SK-N-SH treated with all-trans-retinoic acid at 6 μM for 48 hours (cell line): ENCODE measurements at regions not wholly inside any gene's neighbourhood (a gene's known extent, or its start where the extent isn't known, plus 50 kb on each side); places are given as distances from the start of the nearest gene placed in this dataset.

ENCODE experiments used
- ATAC-seq: fragments of 200-7000 bp; cut with Tn5 transposase; 3 replicates; pipeline ENCODE4 v1.9.1; 2020; ENCODE audit warnings: mild to moderate bottlenecking, moderate library complexity
- BACH2 ChIP-seq: fragments of 250-450 bp; sonication (Bioruptor Pico); IDR thresholded peaks from 2 replicates; pipeline ENCODE4 v1.9.0; 2021; ENCODE audit warnings: mild to moderate bottlenecking, borderline replicate concordance
- CSDC2 ChIP-seq: fragments of 250-450 bp; sonication (Bioruptor Pico); IDR thresholded peaks from 2 replicates; pipeline ENCODE4 v1.5.0; 2020; ENCODE audit warnings: mild to moderate bottlenecking, moderate library complexity
- GLIS3 ChIP-seq: fragments of 250-450 bp; sonication (Bioruptor Pico); IDR thresholded peaks from 2 replicates; pipeline ENCODE4 v1.5.0; 2020; ENCODE audit warnings: mild to moderate bottlenecking, moderate library complexity
- OSR1 ChIP-seq: fragments of 250-450 bp; sonication (Bioruptor Pico); IDR thresholded peaks from 2 replicates; pipeline ENCODE4 v1.8.0; 2022; ENCODE audit warnings: moderate library complexity, mild to moderate bottlenecking, inconsistent platforms
- PPARA ChIP-seq: fragments of 250-450 bp; sonication (Bioruptor Pico); IDR thresholded peaks from 2 replicates; pipeline ENCODE4 v1.5.0; 2020; ENCODE audit warnings: mild to moderate bottlenecking, borderline replicate concordance
- RARB ChIP-seq: fragments of 250-450 bp; sonication (Bioruptor Pico); IDR thresholded peaks from 2 replicates; pipeline ENCODE4 v1.8.0; 2021; ENCODE audit warnings: mild to moderate bottlenecking, moderate library complexity
- SNAI2 ChIP-seq: fragments of 250-450 bp; sonication (Bioruptor Pico); IDR thresholded peaks from 2 replicates; pipeline ENCODE4 v1.5.0; 2020; ENCODE audit warnings: mild to moderate bottlenecking, moderate library complexity
- TCF4 ChIP-seq: fragments of 250-450 bp; sonication (Bioruptor Pico); IDR thresholded peaks from 2 replicates; pipeline ENCODE4 v1.8.0; 2021; ENCODE audit warnings: mild to moderate bottlenecking, moderate library complexity, borderline replicate concordance
- TOX ChIP-seq: fragments of 250-450 bp; sonication (Bioruptor Pico); IDR thresholded peaks from 2 replicates; pipeline ENCODE4 v1.8.0; 2021; ENCODE audit warnings: mild to moderate bottlenecking, moderate library complexity, borderline replicate concordance
- ZC3H10 ChIP-seq: fragments of 250-450 bp; sonication (Bioruptor Pico); IDR thresholded peaks from 2 replicates; pipeline ENCODE4 v1.5.1; 2021; ENCODE audit warnings: mild to moderate bottlenecking, moderate library complexity
- ZFP3 ChIP-seq: fragments of 250-450 bp; sonication (Bioruptor Pico); IDR thresholded peaks from 2 replicates; pipeline ENCODE4 v1.5.0; 2020; ENCODE audit warnings: mild to moderate bottlenecking, moderate library complexity
- ZFP30 ChIP-seq: fragments of 450-650 bp; formaldehyde crosslinking; IDR thresholded peaks from 2 replicates; pipeline ENCODE4 v1.5.0; 2022; ENCODE audit warnings: mild to moderate bottlenecking, moderate library complexity
- ZNF565 ChIP-seq: fragments of 450-650 bp; formaldehyde crosslinking; conservative IDR thresholded peaks from 2 replicates; pipeline ENCODE4 v1.5.0; 2020; ENCODE audit warnings: low read depth, mild to moderate bottlenecking, moderate library complexity
- ZNF70 ChIP-seq: fragments of 450-650 bp; formaldehyde crosslinking; IDR thresholded peaks from 2 replicates; pipeline ENCODE4 v1.5.0; 2020; ENCODE audit warnings: mild to moderate bottlenecking, moderate library complexity
- ZNF8 ChIP-seq: fragments of 450-650 bp; formaldehyde crosslinking; IDR thresholded peaks from 2 replicates; pipeline ENCODE4 v1.5.0; 2020; ENCODE audit warnings: mild to moderate bottlenecking, moderate library complexity
- TF ChIP-seq, protein P1 (sequence below): fragments of 250-450 bp; sonication (Bioruptor Pico); IDR thresholded peaks from 2 replicates; pipeline ENCODE4 v1.8.0; 2020; ENCODE audit warnings: mild to moderate bottlenecking, moderate library complexity, borderline replicate concordance
- TF ChIP-seq, protein P2 (sequence below): fragments of 250-450 bp; sonication (Bioruptor Pico); IDR thresholded peaks from 2 replicates; pipeline ENCODE4 v1.5.1; 2021; ENCODE audit warnings: mild to moderate bottlenecking, moderate library complexity
- TF ChIP-seq, protein P3 (sequence below): fragments of 250-450 bp; sonication (Bioruptor Pico); IDR thresholded peaks from 2 replicates; pipeline ENCODE4 v1.5.0; 2020; ENCODE audit warnings: mild to moderate bottlenecking, moderate library complexity
- TF ChIP-seq, protein P4 (sequence below): fragments of 250-450 bp; sonication (Bioruptor Pico); IDR thresholded peaks from 2 replicates; pipeline ENCODE4 v1.5.1; 2020; ENCODE audit warnings: low read depth, mild to moderate bottlenecking, moderate library complexity

- ATAC-seq: no peak
- TF ChIP-seq SNAI2 (CRISPR knock-in tag) (no peak), GLIS3 (CRISPR knock-in tag) (no peak), ZNF565 (CRISPR knock-in tag) (no peak), ZFP30 (CRISPR knock-in tag) (no peak), CSDC2 (CRISPR knock-in tag) (no peak), TCF4 (CRISPR knock-in tag) (no peak), TOX (CRISPR knock-in tag) (no peak), RARB (CRISPR knock-in tag) (no peak), BACH2 (no peak), OSR1 (CRISPR knock-in tag) (no peak)
- TF ChIP-seq, protein P1, sequence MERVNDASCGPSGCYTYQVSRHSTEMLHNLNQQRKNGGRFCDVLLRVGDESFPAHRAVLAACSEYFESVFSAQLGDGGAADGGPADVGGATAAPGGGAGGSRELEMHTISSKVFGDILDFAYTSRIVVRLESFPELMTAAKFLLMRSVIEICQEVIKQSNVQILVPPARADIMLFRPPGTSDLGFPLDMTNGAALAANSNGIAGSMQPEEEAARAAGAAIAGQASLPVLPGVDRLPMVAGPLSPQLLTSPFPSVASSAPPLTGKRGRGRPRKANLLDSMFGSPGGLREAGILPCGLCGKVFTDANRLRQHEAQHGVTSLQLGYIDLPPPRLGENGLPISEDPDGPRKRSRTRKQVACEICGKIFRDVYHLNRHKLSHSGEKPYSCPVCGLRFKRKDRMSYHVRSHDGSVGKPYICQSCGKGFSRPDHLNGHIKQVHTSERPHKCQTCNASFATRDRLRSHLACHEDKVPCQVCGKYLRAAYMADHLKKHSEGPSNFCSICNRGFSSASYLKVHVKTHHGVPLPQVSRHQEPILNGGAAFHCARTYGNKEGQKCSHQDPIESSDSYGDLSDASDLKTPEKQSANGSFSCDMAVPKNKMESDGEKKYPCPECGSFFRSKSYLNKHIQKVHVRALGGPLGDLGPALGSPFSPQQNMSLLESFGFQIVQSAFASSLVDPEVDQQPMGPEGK (CRISPR knock-in tag): no peak
- TF ChIP-seq, protein P2, sequence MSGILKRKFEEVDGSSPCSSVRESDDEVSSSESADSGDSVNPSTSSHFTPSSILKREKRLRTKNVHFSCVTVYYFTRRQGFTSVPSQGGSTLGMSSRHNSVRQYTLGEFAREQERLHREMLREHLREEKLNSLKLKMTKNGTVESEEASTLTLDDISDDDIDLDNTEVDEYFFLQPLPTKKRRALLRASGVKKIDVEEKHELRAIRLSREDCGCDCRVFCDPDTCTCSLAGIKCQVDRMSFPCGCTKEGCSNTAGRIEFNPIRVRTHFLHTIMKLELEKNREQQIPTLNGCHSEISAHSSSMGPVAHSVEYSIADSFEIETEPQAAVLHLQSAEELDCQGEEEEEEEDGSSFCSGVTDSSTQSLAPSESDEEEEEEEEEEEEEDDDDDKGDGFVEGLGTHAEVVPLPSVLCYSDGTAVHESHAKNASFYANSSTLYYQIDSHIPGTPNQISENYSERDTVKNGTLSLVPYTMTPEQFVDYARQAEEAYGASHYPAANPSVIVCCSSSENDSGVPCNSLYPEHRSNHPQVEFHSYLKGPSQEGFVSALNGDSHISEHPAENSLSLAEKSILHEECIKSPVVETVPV (CRISPR knock-in tag): no peak
- TF ChIP-seq, protein P3, sequence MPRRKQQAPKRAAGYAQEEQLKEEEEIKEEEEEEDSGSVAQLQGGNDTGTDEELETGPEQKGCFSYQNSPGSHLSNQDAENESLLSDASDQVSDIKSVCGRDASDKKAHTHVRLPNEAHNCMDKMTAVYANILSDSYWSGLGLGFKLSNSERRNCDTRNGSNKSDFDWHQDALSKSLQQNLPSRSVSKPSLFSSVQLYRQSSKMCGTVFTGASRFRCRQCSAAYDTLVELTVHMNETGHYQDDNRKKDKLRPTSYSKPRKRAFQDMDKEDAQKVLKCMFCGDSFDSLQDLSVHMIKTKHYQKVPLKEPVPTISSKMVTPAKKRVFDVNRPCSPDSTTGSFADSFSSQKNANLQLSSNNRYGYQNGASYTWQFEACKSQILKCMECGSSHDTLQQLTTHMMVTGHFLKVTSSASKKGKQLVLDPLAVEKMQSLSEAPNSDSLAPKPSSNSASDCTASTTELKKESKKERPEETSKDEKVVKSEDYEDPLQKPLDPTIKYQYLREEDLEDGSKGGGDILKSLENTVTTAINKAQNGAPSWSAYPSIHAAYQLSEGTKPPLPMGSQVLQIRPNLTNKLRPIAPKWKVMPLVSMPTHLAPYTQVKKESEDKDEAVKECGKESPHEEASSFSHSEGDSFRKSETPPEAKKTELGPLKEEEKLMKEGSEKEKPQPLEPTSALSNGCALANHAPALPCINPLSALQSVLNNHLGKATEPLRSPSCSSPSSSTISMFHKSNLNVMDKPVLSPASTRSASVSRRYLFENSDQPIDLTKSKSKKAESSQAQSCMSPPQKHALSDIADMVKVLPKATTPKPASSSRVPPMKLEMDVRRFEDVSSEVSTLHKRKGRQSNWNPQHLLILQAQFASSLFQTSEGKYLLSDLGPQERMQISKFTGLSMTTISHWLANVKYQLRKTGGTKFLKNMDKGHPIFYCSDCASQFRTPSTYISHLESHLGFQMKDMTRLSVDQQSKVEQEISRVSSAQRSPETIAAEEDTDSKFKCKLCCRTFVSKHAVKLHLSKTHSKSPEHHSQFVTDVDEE (CRISPR knock-in tag): no peak
- TF ChIP-seq, all 23 proteins: peak for 0
These were observed 273.3 kb downstream of the PTEN start for GRCh38 chr10:88136712-88137111.

- no peak for ATAC-seq
- TF ChIP-seq, protein P1 (CRISPR knock-in tag): no peak
- TF ChIP-seq SNAI2 (CRISPR knock-in tag): no peak
- TF ChIP-seq GLIS3 (CRISPR knock-in tag): no peak
- no peak for TF ChIP-seq ZNF565 (CRISPR knock-in tag)
- TF ChIP-seq, protein P4, sequence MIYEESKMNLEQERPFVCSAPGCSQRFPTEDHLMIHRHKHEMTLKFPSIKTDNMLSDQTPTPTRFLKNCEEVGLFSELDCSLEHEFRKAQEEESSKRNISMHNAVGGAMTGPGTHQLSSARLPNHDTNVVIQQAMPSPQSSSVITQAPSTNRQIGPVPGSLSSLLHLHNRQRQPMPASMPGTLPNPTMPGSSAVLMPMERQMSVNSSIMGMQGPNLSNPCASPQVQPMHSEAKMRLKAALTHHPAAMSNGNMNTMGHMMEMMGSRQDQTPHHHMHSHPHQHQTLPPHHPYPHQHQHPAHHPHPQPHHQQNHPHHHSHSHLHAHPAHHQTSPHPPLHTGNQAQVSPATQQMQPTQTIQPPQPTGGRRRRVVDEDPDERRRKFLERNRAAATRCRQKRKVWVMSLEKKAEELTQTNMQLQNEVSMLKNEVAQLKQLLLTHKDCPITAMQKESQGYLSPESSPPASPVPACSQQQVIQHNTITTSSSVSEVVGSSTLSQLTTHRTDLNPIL (CRISPR knock-in tag): no peak
- TF ChIP-seq RARB (CRISPR knock-in tag): no peak
- TF ChIP-seq ZNF8: no peak
- TF ChIP-seq ZFP3: no peak
These were observed 275.0 kb downstream of the PTEN start for GRCh38 chr10:88138319-88138848.

GRCh38 chr10:88147000-88147798 is 283.8 kb downstream of the PTEN start:
- ATAC-seq: no peak
- no peak for TF ChIP-seq PPARA (CRISPR knock-in tag)
- TF ChIP-seq ZNF70 (CRISPR knock-in tag): no peak
- TF ChIP-seq ZFP3: no peak
- TF ChIP-seq ZC3H10: no peak
- TF ChIP-seq RARB (CRISPR knock-in tag): no peak
- TF ChIP-seq, protein P3 (CRISPR knock-in tag): no peak
- TF ChIP-seq TOX (CRISPR knock-in tag): no peak
- no peak for TF ChIP-seq GLIS3 (CRISPR knock-in tag)
- TF ChIP-seq, protein P1 (CRISPR knock-in tag): no peak
